Endothelial cell of umbilical vein (primary cell): ENCODE measurements at regions not wholly inside any gene's neighbourhood (a gene's known extent, or its start where the extent isn't known, plus 50 kb on each side); places are given as distances from the start of the nearest gene placed in this dataset.

ENCODE experiments used
- BruUV-seq: library from RNA; stranded (reverse); fragments of 400-500 nt; replicated peaks from 2 replicates; lab custom pipeline; 2021; lab: Mats Ljungman, UMichigan
- CTCF ChIA-PET: fragments of 300-600, 350-600 bp; sonication (Branson Sonifier 250); formaldehyde crosslinking; loops from one replicate; lab custom pipeline; 2021; ENCODE audit warnings: antibody characterized with exemption, inconsistent platforms; lab: Charles Lee
- POLR2A ChIA-PET: fragments of 300-600, 350-600 bp; sonication (Branson Sonifier 250); formaldehyde crosslinking; loops from one replicate; lab custom pipeline; 2021; ENCODE audit warnings: antibody characterized with exemption, inconsistent platforms; lab: Charles Lee
- DNase-seq: peaks from one replicate; pipeline ENCODE4 v3.0.0-alpha.2; 2011; ENCODE audit warnings: low read depth, low spot score
- FAIRE-seq: peaks from 2 replicates; lab custom pipeline; 2011; peaks lifted over from hg19 to GRCh38; lab: Jason Lieb, UNC
- H2AFZ ChIP-seq: 2 replicates; pipeline ENCODE4 v1.6.0; 2012; ENCODE audit warnings: low read depth, low read length, control low read depth, inconsistent platforms
- H3K27ac ChIP-seq: 2 replicates; pipeline ENCODE4 v1.5.1; 2011; ENCODE audit warnings: low read depth, mild to moderate bottlenecking, control low read depth, low read length, moderate library complexity; ENCODE audit not compliant: insufficient read depth
- H3K27me3 ChIP-seq, 2 experiments: 2 replicates each; pipeline versions ENCODE4 v1.6.0 to v1.6.1; 2011; ENCODE audit warnings: low read length in 2 of 2, mixed read lengths in 1 of 2; ENCODE audit not compliant: control insufficient read depth in 2 of 2, insufficient read depth in 2 of 2
- H3K36me3 ChIP-seq, 2 experiments: 2 replicates in 1 of 2; 3 replicates in 1 of 2; pipeline ENCODE4 v1.5.1; 2011; ENCODE audit warnings: low read length in 2 of 2, mild to moderate bottlenecking in 1 of 2, moderate library complexity in 1 of 2; ENCODE audit not compliant: control insufficient read depth in 2 of 2, insufficient read depth in 2 of 2; ENCODE audit errors: extremely low read depth in 1 of 2
- H3K4me1 ChIP-seq: 3 replicates; pipeline ENCODE4 v1.5.1; 2011; ENCODE audit warnings: mild to moderate bottlenecking, low read length; ENCODE audit not compliant: control insufficient read depth, insufficient read depth; ENCODE audit errors: extremely low read depth
- H3K4me2 ChIP-seq: 2 replicates; pipeline ENCODE4 v1.6.1; 2011; ENCODE audit warnings: low read length, control low read depth, mixed read lengths; ENCODE audit not compliant: insufficient read depth
- H3K4me3 ChIP-seq, 3 experiments: fragments of 200-600 bp in 1 of 3; sonication (generic), shearing (Covaris generic) in 1 of 3; replicated peaks in 1 of 3; 2 replicates each; pipeline ENCODE4 v1.5.1; 2011 to 2016; ENCODE audit warnings: control low read depth in 3 of 3, low read length in 3 of 3, mild to moderate bottlenecking in 2 of 3, inconsistent platforms in 1 of 3, low read depth in 1 of 3, moderate library complexity in 1 of 3; ENCODE audit not compliant: insufficient read depth in 1 of 3
- H3K79me2 ChIP-seq: 2 replicates; pipeline ENCODE4 v1.6.0; 2012; ENCODE audit warnings: low read length, inconsistent platforms; ENCODE audit not compliant: control insufficient read depth, insufficient read depth
- H3K9ac ChIP-seq: replicated peaks from 2 replicates; pipeline ENCODE3; 2011; ENCODE audit warnings: low read length, control low read depth; ENCODE audit not compliant: insufficient read depth; ENCODE audit errors: extremely low read depth
- H3K9me1 ChIP-seq: replicated peaks from 3 replicates; pipeline ENCODE4 v1.6.0; 2011; ENCODE audit warnings: mild to moderate bottlenecking, low read length; ENCODE audit not compliant: control insufficient read depth, insufficient read depth; ENCODE audit errors: extremely low read depth
- H3K9me3 ChIP-seq: replicated peaks from 2 replicates; pipeline ENCODE4 v1.5.1; 2012; ENCODE audit warnings: low read length, inconsistent platforms; ENCODE audit not compliant: control insufficient read depth, insufficient read depth
- H4K20me1 ChIP-seq: replicated peaks from 2 replicates; pipeline ENCODE3; 2011; ENCODE audit warnings: mild to moderate bottlenecking, low read length; ENCODE audit not compliant: control insufficient read depth, insufficient read depth; ENCODE audit errors: extremely low read depth
- CTCF ChIP-seq, 2 donors: IDR thresholded peaks; 1 replicate in 1 of 2; 2 replicates in 1 of 2; pipeline ENCODE4 v1.5.1; 2011; ENCODE audit warnings: low read length in 2 of 2, mild to moderate bottlenecking in 2 of 2, moderate library complexity in 2 of 2, control low read depth in 1 of 2, inconsistent platforms in 1 of 2, low read depth in 1 of 2; ENCODE audit not compliant: insufficient read depth in 1 of 2; ENCODE audit errors: extremely low read depth in 1 of 2
- EZH2 ChIP-seq: IDR thresholded peaks from 2 replicates; pipeline ENCODE4 v1.6.1; 2012; ENCODE audit warnings: borderline replicate concordance, low read depth, mild to moderate bottlenecking, moderate library complexity, low read length, inconsistent platforms; ENCODE audit not compliant: severe bottlenecking
- FOS ChIP-seq: IDR thresholded peaks from 2 replicates; pipeline ENCODE4 v1.6.1; 2011; ENCODE audit warnings: mild to moderate bottlenecking, low read length, moderate library complexity, borderline replicate concordance; ENCODE audit not compliant: insufficient read depth
- GATA2 ChIP-seq: IDR thresholded peaks from 2 replicates; pipeline ENCODE4 v1.7.0; 2011; ENCODE audit warnings: low read depth, mild to moderate bottlenecking, moderate library complexity, mixed read lengths, low read length; ENCODE audit not compliant: insufficient read length, insufficient read depth
- JUN ChIP-seq: IDR thresholded peaks from 2 replicates; pipeline ENCODE4 v1.6.1; 2011; ENCODE audit warnings: borderline replicate concordance, low read depth; ENCODE audit not compliant: insufficient read length, insufficient read depth
- MAX ChIP-seq: IDR thresholded peaks from 2 replicates; pipeline ENCODE4 v1.6.1; 2011; ENCODE audit not compliant: insufficient read depth, insufficient read length
- MYC ChIP-seq: IDR thresholded peaks from one replicate; pipeline ENCODE4 v1.6.1; 2011; ENCODE audit warnings: mild to moderate bottlenecking, low read depth, low read length
- POLR2A ChIP-seq: IDR thresholded peaks from 2 replicates; pipeline ENCODE4 v1.6.1; 2012; ENCODE audit warnings: low read depth, mild to moderate bottlenecking, control low read depth, low read length
- POLR2AphosphoS5 ChIP-seq: IDR thresholded peaks from 2 replicates; pipeline ENCODE4 v1.6.1; 2012; ENCODE audit warnings: low read depth, mild to moderate bottlenecking, control low read depth, low read length, moderate library complexity; ENCODE audit not compliant: insufficient read depth
- dilution Hi-C: fragments of 300-500 bp; cut with MboI; formaldehyde crosslinking; loops from one replicate; pipeline ENCODE4 v1.15.0; 2019; ENCODE audit warnings: low sequenced_read_pairs; ENCODE audit not compliant: extremely low pct_ligation_motif_present
- intact Hi-C: fragments of 100-400 bp; cut with micrococcal nuclease; formaldehyde crosslinking; loops from one replicate; pipeline ENCODE4 v1.10.0; 2022

- Histone ChIP-seq H3K36me3 (no peaks in the 10 kb centered on the region), H3K27ac (no peak overlapping the region), H3K4me2 (no peak overlapping the region), H3K27me3 (peaks cover 0 to 2% of the 10 kb centered on the region in 2 experiments), H3K4me1 (no peaks in the 10 kb centered on the region), H3K9ac (no peak overlapping the region), H4K20me1 (no peaks in the 10 kb centered on the region), H3K9me1 (no peaks in the 10 kb centered on the region), H3K79me2 (no peaks in the 10 kb centered on the region), H3K9me3 (no peaks in the 10 kb centered on the region), H2AFZ (no peak overlapping the region), H3K4me3 (no peak overlapping the region)
- dilution Hi-C loops: no loop called here
- FAIRE-seq (no peak), DNase-seq (no peak)
- intact Hi-C loops: no loop called here
- ChIA-PET POLR2A (no interaction called here), CTCF (no interaction called here)
- no TSS peak for BruUV-seq
- TF ChIP-seq CTCF (IDR thresholded peaks at IDR 0.05; ENCODE audit: extremely low read depth in 1 of 2, insufficient read depth in 1 of 2, low read depth in 1 of 2, low read length in 2 of 2) (no peak), POLR2A (no peak), EZH2 (no peak), MYC (no peak), FOS (no peak), JUN (no peak), GATA2 (no peak), MAX (no peak), POLR2AphosphoS5 (no peak)
Measured at GRCh38 chr18:10365021-10365500, 89.4 kb upstream of the APCDD1 start.
